GM19238 (cell line): ENCODE measurements at regions not wholly inside any gene's neighbourhood (a gene's known extent, or its start where the extent isn't known, plus 50 kb on each side); places are given as distances from the start of the nearest gene placed in this dataset.

Experiments
- DNase-seq: peaks from one replicate; pipeline ENCODE4 v3.0.0; 2011; ENCODE audit warnings: low spot score; ENCODE audit not compliant: insufficient read length

DNA sequence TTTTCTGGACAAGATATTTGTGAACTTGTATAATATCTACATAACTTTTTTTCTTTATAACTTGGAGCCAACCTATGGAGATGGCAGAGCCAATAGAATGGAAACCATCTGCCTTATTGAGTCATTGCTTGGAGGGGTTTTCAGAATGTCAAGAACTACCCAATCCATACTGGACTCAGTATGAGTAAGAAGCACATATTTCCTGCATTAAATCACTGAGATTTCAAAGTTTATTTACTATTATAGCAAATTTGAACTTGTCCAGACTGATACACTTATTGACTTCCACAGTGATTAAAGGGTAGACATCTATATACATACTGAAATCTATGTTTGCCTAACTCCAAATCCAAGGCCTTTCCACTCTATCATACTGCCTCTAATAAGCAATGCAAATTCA, 704.0 kb downstream of the KCNA4 start:
- DNase-seq = no peak

- no peak for DNase-seq
Measured at GRCh38 chr11:29310725-29311342, 706.0 kb downstream of the KCNA4 start.

DNA sequence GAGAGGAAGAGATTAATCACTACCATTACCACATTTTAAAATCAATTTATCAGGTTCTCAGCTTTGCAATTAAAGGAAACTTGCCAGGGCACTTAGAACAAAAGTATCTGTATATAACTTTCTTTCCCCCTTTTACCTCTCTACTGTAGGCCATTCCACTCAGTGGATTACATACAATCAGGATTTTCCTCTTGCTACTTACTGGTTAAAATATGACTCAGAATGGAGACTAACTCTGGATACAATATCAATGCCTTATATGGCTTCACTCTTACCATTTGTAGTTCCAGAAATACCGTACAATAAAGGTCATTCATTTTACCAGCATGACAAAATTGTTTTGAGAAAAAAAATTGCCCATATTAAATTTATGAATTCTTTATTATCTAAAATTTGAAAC, 706.8 kb downstream of the KCNA4 start:
- no peak for DNase-seq

- no peak for DNase-seq
Measured at GRCh38 chr11:29306527-29306926, 710.3 kb downstream of the KCNA4 start.

- DNase-seq = no peak
Measured at GRCh38 chr11:29305456-29306232, 711.2 kb downstream of the KCNA4 start.

GRCh38 chr11:29300420-29300819, 716.4 kb downstream of the KCNA4 start:
- DNase-seq = no peak

- DNase-seq = no peak
Measured at GRCh38 chr11:29296680-29297079, 720.1 kb downstream of the KCNA4 start.

DNA sequence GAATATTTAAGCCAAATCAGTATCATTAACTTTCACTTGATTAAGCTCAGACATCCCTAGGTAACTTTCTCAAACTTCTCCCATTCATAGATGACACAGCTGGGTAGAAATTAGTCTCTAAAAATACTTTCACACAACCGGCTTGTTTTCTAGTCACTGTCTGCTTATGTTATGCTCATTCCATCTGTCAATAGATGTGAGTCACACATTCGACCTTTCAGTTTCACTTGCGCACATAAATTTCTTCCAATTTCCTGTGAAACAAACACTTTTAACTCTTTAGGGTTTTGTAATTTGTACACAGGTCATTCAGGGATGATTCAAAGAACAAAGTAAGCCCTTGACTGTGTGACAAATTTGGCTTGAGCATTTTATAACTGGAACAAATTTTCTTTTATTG, 723.0 kb downstream of the KCNA4 start:
- DNase-seq = no peak

GRCh38 chr11:29282088-29282487, 734.7 kb downstream of the KCNA4 start:
- DNase-seq = no peak

GRCh38 chr11:29281271-29281777, 735.5 kb downstream of the KCNA4 start:
- DNase-seq = no peak

- DNase-seq = no peak
Measured at GRCh38 chr11:29280452-29280851, 736.4 kb downstream of the KCNA4 start.

DNA sequence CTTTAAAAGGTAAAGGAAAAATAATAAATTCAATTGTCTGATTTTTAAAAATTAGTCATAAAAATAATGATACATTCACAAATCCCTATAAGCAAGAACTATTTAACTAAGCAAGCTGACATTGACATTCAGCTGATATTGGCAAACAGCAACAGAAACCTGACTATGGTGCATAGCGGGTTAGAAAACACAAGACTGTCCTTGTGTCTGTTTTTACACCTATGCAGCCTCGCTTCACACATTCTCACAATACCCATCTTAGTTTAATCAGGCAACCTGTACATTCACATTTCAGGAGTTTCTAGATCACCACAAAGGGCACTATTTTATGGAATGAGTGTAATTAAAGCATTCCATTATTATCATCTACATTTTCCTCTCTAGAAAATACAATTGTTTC, 737.1 kb downstream of the KCNA4 start:
- no peak for DNase-seq

DNA sequence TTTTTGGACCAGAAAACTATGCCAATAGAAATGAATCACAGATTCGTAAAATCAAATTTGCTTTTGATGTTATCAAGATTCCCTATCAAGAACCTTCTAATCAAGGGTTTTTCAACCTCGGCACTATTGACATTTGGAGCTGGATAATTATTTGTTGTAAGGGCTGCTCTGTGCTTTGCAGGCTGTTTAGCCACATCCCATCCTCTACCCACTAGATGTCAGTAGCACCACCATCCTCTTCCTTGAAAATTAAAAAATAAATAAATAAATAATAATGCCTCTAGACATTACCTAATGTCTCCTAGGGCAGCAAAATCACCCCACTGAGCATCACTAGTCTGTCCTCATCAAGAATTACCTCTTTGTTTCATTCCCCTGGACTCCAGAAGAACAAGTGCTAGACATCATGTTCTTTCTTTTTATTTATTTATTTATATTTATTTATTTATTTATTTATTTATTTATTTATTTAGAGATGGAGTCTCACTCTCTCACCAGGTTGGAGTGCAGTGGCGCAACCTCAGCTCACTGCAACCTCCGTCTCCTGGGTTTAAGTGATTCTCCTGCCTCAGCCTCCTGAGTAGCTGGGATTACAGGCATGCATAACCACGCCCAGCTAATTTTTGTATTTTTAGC, 744.7 kb downstream of the KCNA4 start:
- no peak for DNase-seq

DNA sequence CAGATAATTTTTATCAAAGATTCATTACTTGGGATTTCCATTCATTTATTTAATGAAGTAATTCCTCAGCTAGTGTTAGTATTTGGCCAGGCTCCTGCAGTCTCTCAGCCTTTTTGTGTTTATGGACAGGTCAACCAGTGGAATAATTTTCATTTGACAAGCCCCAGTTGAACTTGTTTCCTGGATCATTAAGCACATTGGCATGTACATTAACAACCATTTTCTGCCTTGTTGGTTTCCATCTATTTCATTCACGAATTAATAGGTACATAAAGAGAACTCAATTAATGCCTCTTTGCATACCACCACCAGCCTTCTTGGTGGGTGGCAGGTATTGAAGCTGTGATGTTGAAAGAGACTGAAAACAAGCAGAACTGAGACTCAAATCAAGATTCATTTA, 745.2 kb downstream of the KCNA4 start:
- no peak for DNase-seq

DNA sequence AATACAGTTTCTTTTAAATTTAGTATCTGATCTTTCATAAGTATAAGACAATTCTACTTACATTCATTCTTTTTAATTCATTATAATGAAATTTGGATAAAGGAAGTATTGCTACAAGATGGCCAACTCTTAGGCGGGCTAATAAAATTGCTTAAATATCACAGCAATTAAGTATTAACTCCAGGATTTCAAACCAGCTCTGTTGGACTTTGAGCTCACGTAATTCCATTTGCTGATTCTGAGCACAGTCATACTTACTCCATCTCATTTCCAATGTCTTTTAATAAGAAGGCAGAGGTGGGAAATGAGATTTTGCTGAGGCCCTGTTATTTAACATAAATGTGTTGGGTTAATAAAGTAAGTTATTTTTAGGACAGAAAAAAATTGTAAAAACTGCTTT, 748.1 kb downstream of the KCNA4 start:
- DNase-seq = no peak

DNA sequence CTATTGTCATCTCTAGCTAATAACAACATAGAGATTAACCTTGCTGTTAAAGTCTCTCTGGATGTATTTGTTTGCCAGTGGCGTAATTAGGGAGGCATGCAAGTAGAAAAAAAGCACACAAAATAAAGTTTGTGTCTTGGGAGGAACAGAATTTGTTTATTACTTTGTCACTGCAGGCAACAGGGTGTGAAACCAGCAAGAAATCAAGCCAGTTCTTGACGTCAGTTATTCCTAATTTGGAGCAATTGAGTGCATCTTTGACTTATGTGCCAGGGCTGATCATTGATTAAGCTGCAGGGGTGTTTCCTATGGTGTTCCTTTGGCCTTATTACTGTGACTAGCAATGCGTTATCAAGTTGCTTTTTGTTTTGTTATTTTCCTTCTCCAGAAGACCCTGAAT, 751.0 kb downstream of the KCNA4 start:
- no peak for DNase-seq

- no peak for DNase-seq
Measured at GRCh38 chr11:29265381-29265780, 751.4 kb downstream of the KCNA4 start.

- no peak for DNase-seq
Measured at GRCh38 chr11:29263971-29264682, 752.7 kb downstream of the KCNA4 start.

DNA sequence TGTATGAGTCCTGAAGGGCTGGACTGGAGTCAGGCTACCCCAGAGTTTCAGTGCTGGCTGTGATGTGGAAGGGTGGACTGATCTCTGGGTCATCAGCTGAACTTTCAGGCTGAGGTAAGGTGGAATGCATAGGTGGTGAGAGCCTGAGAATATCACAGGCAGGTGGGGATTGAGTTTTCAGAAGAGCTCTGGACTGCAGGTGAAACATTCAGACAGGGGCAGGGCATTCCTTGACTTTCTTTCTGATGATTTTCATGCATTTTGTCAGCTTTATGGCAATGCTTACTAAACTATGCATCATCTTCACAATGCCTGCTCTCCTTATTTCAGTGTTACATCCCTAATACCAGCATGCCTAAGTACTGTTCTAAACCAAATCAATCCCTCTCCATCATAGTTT, 755.0 kb downstream of the KCNA4 start:
- DNase-seq = no peak

- DNase-seq = no peak
Measured at GRCh38 chr11:29260939-29261705, 755.7 kb downstream of the KCNA4 start.

DNA sequence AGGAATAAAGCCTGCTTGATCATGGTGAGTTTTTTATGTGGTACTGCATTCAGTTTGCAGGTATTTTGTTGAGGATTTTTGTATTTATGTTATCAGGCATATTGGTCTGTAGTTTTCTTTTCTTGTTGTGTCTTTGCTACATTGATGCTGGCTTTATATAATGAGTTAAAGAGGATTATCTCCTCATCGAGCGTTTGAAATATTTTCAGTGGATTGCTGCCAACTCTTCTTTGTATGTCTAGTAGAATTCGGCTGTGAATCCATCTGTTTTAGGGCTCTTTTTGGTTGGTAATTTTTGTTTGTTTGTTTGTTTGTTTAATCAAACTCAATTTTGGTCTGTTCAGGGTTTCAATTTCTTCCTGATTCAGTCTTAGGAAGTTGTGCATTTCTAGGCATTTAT, 758.4 kb downstream of the KCNA4 start:
- no peak for DNase-seq
